ENCODE measurements at regions not wholly inside any gene's neighbourhood (a gene's known extent, or its start where the extent isn't known, plus 50 kb on each side); places are given as distances from the start of the nearest gene placed in this dataset.

DNA sequence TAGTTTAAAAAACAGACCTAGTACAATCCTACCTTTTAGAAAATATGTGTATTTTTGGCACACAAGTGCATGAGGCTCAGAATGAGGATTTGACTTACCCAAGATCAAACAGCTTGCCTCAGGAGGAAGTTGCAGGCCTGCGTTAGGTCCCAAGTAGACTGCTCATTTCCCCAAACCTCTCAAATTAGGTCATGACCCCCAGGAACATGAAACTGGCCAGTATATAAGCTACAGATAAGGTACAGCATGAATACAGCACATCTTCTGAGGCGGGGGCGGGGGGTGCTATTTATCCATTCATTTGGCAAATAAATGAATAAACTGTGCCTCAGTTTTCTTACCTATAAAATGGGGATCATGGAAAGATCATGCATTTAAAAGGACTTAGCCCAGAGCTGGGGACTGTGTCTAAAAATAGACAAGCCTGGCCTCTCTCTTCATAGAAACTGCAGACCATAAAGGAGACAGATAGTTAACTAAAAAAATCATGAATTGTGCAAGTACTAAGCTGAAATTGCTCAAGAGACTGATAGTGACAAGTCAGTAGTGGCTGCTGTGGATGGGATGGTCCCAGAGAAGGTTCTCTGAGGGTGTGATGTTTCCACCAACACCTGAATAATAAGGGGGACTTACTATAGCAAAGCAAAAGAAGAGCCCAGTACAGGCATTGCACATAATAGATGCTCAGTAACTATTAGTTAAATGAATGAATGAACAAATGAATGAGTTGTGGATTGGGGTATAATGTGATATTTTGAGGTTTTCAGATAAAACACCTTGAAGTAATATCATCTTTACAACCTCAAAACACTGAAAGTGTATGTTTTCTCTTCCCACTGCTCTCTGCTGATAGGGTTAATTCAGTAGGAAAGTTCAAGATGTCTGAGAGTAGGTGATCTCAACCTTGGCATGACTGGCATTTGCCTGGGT is 258.5 kb upstream of the PROK2 start:
- H3K36me3 ChIP-seq = no peaks in the 10 kb centered on the region
- intact Hi-C loops (cut with DNase I; ENCODE audit: low total_unique reads) = no loop called here
- no peak overlapping the region for H3K4me3 ChIP-seq
- H3K27me3 ChIP-seq = no peaks in the 10 kb centered on the region
- no peaks in the 10 kb centered on the region for H3K9me3 ChIP-seq
- TF ChIP-seq, protein P1, sequence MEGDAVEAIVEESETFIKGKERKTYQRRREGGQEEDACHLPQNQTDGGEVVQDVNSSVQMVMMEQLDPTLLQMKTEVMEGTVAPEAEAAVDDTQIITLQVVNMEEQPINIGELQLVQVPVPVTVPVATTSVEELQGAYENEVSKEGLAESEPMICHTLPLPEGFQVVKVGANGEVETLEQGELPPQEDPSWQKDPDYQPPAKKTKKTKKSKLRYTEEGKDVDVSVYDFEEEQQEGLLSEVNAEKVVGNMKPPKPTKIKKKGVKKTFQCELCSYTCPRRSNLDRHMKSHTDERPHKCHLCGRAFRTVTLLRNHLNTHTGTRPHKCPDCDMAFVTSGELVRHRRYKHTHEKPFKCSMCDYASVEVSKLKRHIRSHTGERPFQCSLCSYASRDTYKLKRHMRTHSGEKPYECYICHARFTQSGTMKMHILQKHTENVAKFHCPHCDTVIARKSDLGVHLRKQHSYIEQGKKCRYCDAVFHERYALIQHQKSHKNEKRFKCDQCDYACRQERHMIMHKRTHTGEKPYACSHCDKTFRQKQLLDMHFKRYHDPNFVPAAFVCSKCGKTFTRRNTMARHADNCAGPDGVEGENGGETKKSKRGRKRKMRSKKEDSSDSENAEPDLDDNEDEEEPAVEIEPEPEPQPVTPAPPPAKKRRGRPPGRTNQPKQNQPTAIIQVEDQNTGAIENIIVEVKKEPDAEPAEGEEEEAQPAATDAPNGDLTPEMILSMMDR (IDR thresholded peaks at IDR 0.05) = no peak
- no peak for TF ChIP-seq POLR2A (IDR thresholded peaks at IDR 0.05)
- DNase-seq = no peak
- H3K4me1 ChIP-seq = no peaks in the 10 kb centered on the region
- no peak overlapping the region for H3K27ac ChIP-seq

GRCh38 chr3:72042397-72043203 is 257.7 kb upstream of the PROK2 start:
- no peak overlapping the region for H3K27ac ChIP-seq
- no peak for DNase-seq
- intact Hi-C loops (cut with DNase I; ENCODE audit: low total_unique reads) = no loop called here

DNA sequence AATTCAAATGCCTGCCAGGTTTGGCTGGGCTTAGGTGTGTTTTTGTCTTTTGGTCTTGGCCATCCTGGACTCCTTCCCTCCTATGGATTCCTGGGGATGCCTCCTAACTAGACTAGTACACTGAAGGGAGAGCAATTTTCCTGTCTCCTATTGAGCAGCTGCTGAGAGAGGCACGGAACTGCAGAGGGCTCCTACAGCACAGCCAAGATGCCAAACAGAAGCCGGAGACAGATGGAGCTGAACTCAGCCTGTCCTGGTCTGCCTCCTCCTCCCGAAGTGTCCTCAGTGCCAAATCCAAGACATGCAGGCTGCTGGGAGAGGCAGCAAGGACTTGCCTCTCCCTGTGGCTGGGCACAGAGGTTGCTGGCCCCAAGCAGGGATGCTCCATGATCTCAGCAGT is 256.6 kb upstream of the PROK2 start:
- TF ChIP-seq POLR2A (IDR thresholded peaks at IDR 0.05) = no peak
- TF ChIP-seq, protein P1 (IDR thresholded peaks at IDR 0.05) = no peak
- intact Hi-C loops (cut with DNase I; ENCODE audit: low total_unique reads) = no loop called here
- peak; percentile 30 to 37 for DNase-seq
- no peaks in the 10 kb centered on the region for H3K4me1 ChIP-seq
- no peak overlapping the region for H3K4me3 ChIP-seq
- H3K27ac ChIP-seq = no peak overlapping the region
- no peaks in the 10 kb centered on the region for H3K27me3 ChIP-seq
- H3K9me3 ChIP-seq = no peaks in the 10 kb centered on the region
- no peaks in the 10 kb centered on the region for H3K36me3 ChIP-seq

More at GRCh38 chr3:72042397-72043203, 257.7 kb upstream of the PROK2 start:
- no peaks in the 10 kb centered on the region for H3K4me1 ChIP-seq
- H3K4me3 ChIP-seq = no peak overlapping the region
- no peaks in the 10 kb centered on the region for H3K27me3 ChIP-seq
- no peaks in the 10 kb centered on the region for H3K9me3 ChIP-seq
- H3K36me3 ChIP-seq = no peaks in the 10 kb centered on the region
- TF ChIP-seq, protein P1 (IDR thresholded peaks at IDR 0.05) = no peak
- no peak for TF ChIP-seq POLR2A (IDR thresholded peaks at IDR 0.05)

DNA sequence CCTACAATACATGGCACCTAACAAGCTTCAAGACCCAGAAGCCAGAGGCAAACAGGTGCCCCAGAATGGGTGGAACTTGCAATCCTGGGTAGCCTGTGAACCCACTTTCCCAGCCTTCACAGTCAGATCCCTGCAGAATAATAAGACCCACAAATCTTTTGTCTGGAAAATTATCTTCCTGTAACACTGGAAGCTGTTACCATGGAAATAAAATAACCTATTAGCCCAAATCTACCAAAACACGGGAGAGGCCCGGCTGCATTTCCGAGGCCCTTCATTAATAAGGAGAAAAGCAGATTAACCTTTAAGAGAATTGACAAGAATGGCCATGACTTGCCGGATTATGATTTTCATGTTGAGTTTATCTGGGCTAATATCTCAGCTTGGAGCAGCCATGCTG is 256.1 kb upstream of the PROK2 start:
- TF ChIP-seq, protein P1 (IDR thresholded peaks at IDR 0.05) = no peak
- TF ChIP-seq POLR2A (IDR thresholded peaks at IDR 0.05) = no peak
- no peak overlapping the region for H3K27ac ChIP-seq
- intact Hi-C loops (cut with DNase I; ENCODE audit: low total_unique reads) = no loop called here
- no peaks in the 10 kb centered on the region for H3K4me1 ChIP-seq
- H3K9me3 ChIP-seq = no peaks in the 10 kb centered on the region
- no peaks in the 10 kb centered on the region for H3K36me3 ChIP-seq
- no peak for DNase-seq
- no peak overlapping the region for H3K4me3 ChIP-seq
- no peaks in the 10 kb centered on the region for H3K27me3 ChIP-seq

DNA sequence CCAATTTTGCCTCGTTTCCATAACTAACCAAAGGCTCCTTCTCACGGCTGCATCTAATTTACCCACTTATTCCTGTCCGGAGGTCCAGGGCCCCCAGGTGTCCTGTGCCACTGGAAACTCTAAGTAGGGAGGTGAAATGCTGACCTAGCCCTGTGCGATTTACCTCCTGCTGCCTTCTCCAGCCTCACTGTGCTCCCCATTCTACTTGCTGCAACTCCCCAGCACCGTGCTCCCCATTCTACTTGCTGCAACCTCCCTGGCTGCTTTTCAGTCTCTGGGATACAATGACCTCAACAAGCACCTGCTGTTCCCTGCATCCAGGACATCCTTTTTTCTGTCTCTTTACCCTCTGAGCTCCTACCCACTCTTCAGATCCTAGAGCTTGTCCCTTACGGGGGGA is 254.7 kb upstream of the PROK2 start:
- no peaks in the 10 kb centered on the region for H3K36me3 ChIP-seq
- H3K4me3 ChIP-seq = no peak overlapping the region
- H3K27ac ChIP-seq = no peak overlapping the region
- intact Hi-C loops (cut with DNase I; ENCODE audit: low total_unique reads) = no loop called here
- no peaks in the 10 kb centered on the region for H3K4me1 ChIP-seq
- DNase-seq = no peak
- TF ChIP-seq POLR2A (IDR thresholded peaks at IDR 0.05) = no peak
- TF ChIP-seq, protein P1 (IDR thresholded peaks at IDR 0.05) = no peak
- H3K27me3 ChIP-seq = no peaks in the 10 kb centered on the region
- no peaks in the 10 kb centered on the region for H3K9me3 ChIP-seq
